PC-3 (cell line): ENCODE measurements at regions not wholly inside any gene's neighbourhood (a gene's known extent, or its start where the extent isn't known, plus 50 kb on each side); places are given as distances from the start of the nearest gene placed in this dataset.

ENCODE experiments used
- CTCF ChIP-seq: fragments of 300-600 bp; sonication (generic); conservative IDR thresholded peaks from 2 replicates; pipeline ENCODE4 v1.5.1; 2017; ENCODE audit warnings: antibody characterized with exemption, low read depth, mild to moderate bottlenecking, low read length
- EZH2 ChIP-seq: fragments of 300-600 bp; sonication (generic); IDR thresholded peaks from one replicate; pipeline ENCODE4 v1.6.1; 2017; ENCODE audit warnings: antibody characterized with exemption, mild to moderate bottlenecking, low read length; ENCODE audit not compliant: unreplicated experiment
- EZH2phosphoT487 ChIP-seq: fragments of 300-600 bp; sonication (generic); IDR thresholded peaks from 2 replicates; pipeline ENCODE4 v1.6.1; 2018; ENCODE audit warnings: mild to moderate bottlenecking, antibody characterized with exemption, low read length, borderline replicate concordance

GRCh38 chr7:15853832-15854470 lies 167.5 kb upstream of the MEOX2 start:
- TF ChIP-seq CTCF (no peak), EZH2phosphoT487 (no peak), EZH2 (no peak)
